Dermis microvascular lymphatic vessel endothelial cell (primary cell): ENCODE measurements at regions not wholly inside any gene's neighbourhood (a gene's known extent, or its start where the extent isn't known, plus 50 kb on each side); places are given as distances from the start of the nearest gene placed in this dataset.

Experiments
- DNase-seq, 2 donors: peaks; one replicate each; pipeline versions ENCODE4 v3.0.0 to v3.0.0-alpha.2; 2010; ENCODE audit warnings: low read depth in 2 of 2

DNA sequence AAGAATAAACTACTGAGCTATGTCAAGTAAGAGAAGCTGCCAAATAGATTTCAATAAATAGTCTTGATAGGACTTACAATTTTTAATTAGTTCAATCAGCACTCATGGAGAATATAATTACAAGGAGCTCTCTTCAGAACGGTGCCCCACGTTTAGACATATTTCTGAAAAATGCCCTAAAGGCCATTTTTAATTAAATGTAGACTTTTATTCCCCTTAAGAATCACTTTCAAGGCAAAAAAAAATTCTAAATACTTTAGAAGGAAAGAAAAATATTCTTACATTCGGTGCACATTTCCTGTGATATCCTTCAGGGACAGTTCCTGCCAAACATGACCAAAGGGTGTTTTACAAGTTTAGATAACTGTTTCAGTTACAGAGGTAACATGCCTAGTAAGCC is 202.5 kb upstream of the CDH7 start:
- no peak for DNase-seq

DNA sequence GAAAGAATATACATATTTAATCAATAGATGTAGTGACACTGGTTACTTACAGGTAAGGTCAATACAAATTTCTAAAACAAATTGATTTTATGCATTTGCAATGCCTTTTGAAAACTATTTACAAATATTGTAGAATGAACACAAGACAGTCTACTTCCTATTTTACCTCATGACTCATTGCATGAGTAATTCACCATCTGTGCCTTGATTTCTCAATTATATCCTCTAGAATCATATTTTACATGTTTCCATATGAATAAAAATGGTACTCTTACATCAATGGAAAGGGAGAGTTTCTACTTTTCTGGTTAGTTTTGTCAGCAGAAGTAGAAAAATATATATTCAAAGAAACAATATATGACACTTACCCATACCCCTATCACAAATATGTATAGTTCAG is 203.8 kb upstream of the CDH7 start:
- DNase-seq: no peak

DNA sequence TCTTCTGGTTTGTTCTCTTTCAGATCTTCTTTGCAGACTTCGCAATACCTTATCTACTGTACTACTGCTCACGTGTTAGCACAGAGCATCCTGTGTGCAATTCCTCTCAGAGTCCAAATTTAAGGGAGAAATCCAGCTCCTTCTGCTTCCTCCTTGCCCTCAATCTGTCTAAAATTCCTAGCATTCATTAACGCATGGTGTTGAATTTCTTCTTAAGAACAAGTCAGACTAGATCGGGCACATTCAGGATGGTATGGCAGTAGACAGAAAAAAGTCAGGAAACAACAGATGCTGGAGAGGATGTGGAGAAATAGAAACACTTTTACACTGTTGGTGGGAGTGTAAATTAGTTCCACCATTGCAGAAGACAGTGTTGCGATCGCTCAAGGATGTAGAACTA is 206.1 kb upstream of the CDH7 start:
- no peak for DNase-seq

DNA sequence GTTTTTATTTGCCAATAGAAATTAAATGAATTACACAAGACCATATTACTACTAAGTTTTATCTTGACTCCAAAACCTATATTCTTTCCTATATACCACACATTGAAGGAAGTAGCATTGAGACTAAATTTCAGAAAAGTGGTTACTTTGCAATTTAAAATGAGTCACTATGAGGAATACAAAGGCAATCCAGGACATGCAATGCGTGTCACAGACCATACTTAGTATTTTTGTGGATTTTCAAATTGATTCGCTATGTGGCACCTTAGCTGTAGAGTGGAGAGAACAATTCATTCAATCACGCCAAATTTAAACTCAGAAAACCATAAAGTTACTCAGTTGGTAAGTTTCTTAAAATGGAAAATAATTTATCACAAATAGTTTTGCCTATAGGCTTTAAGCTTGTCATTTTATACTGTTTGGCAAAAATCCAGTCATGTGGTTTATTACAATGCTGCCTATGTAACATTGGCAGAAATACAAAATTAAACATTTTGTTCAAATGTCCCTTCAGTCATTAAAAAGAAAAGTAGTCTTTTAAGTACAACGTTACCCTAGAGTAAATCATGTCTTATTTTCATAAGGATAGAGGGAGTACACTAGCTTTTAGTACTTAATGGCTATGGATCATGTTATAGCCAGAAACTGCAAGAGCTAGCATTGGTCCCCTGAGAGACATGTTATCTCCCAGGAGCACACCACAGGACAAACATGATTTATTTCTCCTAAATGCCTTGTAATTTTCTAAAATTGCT is 222.8 kb upstream of the CDH7 start:
- no peak for DNase-seq

DNA sequence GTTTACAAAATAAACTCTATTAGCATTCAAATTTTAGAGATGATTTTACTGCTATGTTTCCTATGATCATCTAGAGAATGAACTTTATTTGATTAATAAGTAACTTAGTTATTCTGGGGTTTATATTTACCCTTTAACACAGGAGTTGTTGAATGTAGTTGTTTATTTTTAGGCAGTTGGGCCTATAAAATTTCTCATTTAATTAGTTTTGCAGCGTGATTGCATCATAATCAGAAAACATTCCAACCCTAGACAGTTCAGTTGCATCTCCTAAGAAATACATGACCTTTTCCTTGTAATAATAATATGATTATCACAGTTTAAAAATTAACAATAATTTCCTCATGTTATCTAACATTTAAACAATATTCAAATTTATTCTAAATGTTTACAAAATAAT is 224.7 kb upstream of the CDH7 start:
- no peak for DNase-seq

DNA sequence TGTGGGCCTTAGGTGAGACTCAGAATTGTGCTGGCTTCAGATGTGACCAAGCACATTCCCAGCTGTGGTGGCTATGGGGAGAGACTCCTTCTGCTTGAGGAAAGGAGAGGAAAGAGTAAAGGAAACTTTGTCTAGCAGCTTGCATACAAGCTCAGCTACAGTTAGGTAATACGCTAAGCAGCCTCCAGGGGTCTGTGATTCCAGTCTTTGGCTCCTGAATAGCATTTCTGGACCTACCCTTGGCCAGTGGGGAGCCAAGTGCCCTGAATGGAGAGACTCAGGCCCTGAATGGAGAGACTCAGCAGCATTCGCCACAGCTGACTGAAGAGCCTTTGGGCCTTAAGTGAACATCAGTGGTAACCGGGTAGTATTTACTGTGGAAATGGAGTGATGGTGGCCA is 227.4 kb upstream of the CDH7 start:
- DNase-seq: no peak

DNA sequence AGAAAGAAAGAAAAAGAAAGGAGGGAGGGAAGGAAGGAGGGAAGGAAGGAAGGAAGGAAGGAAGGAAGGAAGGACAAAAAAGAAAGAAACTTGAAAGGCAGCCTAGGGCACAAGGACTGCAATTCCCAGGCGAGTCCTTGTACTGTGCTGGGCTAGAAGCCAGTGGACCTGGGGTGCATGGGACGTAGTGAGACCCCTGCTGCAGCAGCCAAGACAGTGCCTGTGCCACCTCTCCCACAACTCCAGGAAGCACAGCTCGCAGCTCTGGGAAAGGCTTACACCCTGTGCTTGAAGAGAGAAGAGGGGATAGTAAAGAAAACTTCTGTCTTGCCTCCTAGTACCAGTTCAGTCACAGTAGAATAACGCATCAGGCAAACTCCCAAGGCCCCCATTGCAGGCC is 227.9 kb upstream of the CDH7 start:
- no peak for DNase-seq

DNA sequence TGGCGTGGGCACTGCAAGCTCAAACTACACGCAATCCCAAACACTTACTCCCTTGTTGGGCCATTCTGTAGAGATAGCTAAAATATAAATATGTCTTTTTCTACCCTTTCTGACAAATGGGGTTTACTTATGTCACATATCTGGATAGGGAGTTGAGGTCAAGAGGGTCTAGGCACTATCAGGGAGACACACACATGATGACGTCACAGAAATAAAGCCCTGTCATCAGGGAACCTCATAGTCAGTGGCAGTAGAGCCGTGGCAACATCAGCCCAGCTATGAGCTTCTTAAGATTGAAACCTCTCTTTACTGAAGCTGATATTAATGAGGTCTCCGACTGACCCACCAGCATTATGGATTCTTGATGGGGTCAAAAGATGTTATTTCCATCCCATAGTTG is 234.6 kb upstream of the CDH7 start:
- DNase-seq: no peak

DNA sequence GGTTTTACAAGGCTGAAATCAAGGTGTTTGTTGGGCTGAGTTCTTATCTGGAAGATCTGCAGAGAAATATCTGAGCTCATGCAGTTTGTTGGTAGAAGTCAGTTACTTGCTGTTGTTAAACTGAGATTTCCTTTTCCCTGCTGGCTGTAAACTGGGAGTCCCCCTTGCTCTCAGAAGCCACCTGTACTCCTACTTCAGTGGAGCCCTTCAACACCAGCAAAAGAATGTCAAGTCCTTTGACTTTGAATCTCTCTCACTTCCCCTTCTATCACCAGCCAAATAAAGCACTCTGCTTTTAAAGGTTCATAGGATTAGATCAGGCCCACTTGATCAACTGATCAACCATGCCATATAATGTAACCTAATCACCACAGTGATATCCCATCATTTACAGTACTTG is 252.2 kb upstream of the CDH7 start:
- DNase-seq: no peak

DNA sequence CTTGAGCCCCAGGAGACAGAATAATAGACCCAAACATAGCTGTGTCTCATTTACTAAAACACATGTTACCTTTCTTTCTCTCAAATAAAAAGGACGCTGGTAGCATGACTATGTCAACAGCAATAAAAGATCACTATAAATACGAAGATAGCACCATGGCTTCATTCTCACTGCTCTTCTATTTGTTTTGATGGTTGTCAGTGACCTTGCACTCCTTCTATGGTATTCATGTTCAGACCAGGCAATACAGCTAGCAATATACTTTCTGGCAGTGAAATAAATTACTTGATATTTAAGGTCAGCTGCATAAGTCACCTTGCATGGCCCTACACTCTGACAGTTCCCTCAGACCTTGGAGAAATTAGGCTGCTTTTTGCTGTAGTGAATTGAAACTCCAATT is 263.2 kb upstream of the CDH7 start:
- no peak for DNase-seq

DNA sequence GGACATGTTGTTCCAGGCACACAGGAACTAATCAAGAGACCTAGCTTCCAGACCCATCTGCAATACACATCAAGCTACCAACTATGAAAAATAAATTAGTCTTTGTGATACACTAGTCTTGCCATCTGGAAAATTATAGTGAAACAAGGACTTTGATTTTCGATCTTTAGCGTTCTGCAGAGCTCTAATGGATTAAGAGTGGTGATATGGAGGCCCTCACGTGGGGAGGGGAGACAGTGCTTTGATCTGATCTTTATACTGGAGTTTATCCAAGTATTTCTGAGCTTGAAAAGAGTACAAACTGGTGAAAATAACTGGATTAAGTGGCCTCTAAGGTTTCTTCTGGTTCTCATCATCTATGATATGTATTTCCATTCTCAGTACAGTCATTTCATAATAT is 273.4 kb upstream of the CDH7 start:
- no peak for DNase-seq

DNA sequence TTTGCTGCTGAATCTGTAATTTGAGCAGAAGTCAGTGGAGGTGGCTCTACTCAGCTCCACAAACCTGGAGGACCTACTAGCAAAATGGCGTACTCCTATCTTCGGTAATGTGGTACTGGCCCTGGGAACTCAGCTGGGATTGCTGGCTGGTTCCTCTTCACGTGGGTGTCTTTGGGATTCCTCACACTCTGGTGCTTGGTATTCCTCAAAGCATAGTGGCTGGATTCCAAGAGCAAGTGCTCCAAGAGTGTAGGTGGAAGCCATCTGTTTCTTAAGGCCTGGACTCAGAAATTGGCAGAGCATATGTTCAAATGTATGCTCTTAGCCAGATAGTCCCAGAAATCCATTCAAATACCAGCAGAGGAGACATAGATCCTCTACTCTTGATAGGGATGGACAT is 281.9 kb upstream of the CDH7 start:
- DNase-seq: no peak

DNA sequence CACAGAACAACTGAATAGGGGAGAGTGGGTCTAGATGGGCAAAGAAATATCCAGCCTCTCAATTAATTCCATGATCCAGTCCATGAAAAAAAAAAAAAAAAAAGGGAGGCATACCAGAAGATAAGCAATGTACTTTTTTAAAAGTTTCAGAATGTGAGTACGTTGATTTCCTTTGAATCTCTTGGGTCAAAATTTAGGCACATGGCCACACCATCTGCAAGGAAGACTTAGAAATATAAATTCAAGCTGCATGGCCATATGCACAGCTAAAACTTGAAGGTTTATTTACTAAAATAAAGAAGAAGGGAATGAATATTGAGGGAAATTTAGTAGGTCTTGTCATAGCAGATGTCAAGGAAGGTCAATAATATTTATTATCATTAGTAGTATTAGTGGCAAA is 286.5 kb upstream of the CDH7 start:
- no peak for DNase-seq

DNA sequence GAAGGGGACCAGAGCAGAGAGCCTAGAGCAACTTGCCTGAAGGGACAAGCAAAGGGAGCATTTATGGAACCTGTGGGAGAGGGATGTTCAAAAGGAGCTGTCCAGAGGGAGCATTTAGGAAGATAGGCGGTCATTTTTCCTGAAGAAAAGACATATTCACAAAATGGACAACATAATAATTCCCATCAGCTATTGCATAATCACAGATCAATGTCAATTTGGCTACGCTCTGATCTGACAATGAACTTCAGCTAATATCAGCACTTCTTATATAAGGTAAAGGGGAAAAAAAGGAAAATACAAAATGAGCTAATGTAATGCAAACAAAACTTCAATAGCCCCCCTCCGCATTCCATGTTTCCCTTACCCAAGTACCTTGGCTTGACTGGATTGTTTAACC is 291.1 kb upstream of the CDH7 start:
- no peak for DNase-seq

DNA sequence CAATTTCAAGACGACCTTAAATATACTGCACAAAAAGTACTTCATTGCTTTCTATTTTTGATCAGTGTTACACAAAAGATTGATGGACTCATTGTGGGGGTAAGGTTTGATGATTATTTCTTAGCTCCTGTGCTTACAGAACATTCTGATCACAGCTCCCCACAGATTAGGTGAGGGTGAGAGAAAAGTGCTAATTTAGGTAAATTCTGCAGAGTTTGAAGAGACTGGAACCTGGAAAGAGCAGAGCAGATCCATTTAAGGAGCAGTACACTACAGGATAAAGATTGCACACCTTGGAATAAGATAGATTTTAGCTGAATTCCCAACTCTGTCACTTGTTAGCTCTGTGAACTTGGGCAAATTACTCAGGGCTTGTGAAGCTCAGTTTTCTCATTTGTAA is 291.9 kb upstream of the CDH7 start:
- no peak for DNase-seq

DNA sequence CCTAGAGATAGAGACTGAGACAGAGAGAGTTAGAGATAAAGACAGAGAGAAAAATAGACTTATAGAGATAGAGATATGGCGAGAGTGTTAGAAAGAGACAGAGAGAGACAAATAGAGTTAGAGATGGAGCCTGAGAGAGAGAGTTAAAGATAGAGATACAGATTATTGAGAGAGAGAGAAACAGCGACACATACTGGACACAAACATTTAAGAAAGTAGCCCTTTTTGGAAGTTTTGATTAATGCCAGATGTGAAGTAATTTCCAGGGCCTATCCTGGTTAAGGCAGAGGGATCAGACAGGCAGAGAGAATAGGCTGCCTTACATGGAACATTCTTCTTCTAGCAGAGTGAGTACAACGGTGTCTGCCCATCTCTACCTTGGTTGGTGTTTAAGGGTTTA is 311.6 kb upstream of the CDH7 start:
- no peak for DNase-seq

DNA sequence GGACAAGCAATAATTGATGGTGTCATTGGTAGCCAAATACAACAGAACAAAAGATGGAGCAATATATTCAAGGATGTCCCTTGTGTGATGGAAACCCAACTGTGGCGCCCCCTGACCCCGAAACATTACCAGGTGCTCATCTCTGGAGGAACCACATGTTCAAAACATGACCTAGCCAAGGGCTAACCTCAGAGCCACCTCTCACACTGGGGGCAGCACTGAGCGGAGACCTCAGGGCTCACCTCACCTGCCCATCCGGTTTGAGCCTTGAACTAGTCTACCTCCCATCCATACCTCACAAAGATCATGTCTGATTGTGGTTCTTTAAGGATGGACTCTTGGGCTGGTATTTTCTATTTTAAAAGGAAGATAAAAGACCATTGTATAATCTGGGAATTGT is 314.4 kb upstream of the CDH7 start:
- DNase-seq: no peak

DNA sequence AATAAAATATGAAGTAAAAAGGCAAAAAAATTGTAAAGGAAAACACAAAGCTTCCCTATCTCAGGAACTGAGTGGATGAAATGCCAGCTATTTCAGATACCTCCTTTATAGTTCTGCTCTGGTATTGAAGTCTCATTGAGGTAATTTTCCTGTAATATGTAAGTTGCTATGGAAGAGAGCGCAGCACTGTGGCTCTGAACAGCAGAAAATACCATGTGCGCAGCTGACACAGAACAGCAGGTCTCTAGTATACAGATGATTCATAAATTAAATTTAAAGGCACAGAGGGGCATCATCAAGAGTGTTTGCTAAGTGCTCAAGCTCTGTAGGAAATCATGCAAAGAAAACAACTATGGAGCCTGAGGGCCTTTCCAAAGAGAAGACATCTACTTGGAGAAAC is 315.3 kb upstream of the CDH7 start:
- DNase-seq: no peak

DNA sequence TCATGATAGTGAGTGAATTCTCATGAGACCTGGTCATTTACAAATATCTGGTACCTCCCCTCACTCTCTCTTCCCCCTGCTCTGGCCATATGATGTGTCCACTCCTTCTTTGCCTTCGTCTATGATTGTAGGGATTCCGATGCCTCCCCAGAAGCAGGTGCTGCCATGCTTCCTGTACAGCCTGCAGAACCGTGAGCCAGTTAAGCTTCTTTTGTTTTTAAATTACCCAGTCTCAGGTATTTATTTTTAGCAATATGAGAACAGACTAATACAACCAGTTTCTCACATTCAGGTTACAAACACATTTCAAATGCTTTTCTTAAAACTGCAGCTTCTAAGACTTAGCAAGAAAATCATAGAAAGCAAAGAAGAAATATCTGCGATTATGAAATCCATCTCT is 321.2 kb upstream of the CDH7 start:
- DNase-seq: no peak

DNA sequence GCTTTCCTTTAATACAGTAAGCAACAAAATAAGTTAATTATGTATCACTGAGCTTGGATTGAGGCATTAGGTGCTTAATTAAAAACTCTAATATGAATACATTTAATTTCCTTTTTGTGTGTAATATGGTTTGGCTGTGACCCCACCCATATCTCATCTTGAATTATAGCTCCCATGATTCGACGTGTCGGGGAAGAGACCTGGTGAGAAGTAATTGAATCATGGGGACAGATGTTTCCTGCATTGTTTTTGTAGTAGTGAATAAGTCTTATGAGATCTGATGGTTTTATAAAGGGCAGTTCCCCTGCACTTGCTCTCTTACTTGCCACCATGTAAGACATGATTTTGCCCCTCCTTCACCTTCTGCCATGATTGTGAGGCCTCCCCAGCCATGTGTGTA is 325.4 kb upstream of the CDH7 start:
- DNase-seq: no peak

DNA sequence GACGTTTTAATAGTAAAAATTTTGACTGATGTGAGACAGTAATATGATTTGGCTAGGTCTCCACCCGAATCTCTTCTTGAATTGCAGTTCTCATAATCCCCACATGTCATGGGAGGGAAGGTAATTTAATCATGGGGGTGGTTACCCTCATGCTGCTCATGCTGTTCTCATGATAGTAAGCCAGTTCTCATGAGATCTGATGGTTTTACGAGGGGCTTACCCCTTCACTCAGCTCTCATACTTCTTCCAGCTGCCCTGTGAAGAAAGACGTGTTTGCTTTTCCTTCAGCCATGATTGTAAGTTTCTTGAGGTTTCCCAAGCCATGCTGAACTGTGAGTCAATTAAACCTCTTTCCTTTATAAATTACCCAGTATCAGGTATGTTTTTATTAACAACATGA is 327.0 kb upstream of the CDH7 start:
- no peak for DNase-seq

DNA sequence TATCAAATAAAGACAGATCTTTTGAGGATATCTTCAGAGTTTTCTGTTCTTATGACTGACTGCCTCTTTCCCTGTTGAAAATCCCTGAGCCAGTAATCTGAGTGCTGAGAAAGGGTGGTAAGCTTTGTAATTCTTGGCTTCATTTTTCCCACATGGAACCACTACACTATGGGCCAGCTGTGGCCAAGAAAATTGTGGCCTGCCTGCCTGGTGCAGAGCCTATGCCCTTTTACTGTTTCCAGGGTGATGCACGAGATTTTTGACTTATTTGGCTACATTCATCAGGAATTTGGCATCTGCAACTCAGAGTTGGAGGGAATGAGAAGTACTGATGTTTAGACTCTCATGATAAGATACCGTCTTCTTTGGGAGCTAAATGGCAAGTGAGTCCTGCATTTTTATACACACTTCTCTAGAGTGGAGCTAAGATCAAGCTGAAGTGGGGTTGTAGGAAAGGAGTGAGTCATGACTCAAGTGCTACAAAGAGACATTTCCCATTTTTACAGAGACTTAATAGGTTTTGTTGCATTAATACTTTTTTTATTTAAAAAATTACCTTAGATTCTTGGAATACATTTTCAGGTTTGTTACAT is 328.2 kb upstream of the CDH7 start:
- DNase-seq: no peak

DNA sequence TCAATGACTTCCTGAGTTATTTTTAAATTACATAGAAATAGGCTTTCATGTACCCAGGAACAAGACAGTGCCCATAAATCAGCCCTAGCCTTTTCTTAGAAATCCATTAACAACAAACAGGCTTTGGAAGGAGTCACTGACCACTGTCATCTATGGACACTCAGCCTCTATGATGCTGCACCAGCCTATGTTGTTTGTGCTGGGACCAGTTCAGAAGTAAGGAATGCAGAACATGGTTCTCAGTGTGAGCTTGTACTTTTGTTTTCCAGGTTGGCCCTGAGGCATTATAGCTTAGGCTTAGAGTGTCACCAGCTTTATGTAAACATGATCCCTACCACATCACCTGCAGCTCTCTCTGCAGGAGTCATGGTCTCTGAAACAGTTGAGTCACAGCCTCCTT is 335.7 kb upstream of the CDH7 start:
- DNase-seq: no peak

DNA sequence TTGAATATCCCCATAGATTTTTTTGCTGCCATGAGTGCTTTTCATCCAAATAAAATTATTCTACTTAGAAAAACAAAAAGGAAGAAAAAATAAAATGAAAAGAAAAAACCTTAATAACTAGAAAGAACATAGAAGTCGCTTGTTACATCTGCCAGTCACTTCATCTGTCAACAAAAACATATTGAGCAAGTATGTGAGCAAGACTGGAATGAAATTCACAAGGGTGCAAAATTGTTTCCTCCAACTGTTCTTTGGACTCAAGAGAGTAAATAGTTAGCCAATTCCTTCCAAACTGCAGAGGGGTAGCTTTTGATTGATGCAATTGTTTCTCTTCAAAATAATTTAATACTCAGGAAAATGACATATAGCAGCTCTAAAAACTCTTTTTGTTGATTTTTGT is 336.3 kb upstream of the CDH7 start:
- DNase-seq: no peak
